Activated T-helper 1 cell treated with anti-CD3 and anti-CD28 coated beads, Interleukin-2, amount 50 U/mL, for 16 hours (primary cell): ENCODE measurements at regions not wholly inside any gene's neighbourhood (a gene's known extent, or its start where the extent isn't known, plus 50 kb on each side); places are given as distances from the start of the nearest gene placed in this dataset.

Experiments used
- DNase-seq, 2 donors: peaks; one replicate each; pipeline ENCODE4 v3.0.0-alpha.2; 2020; ENCODE audit warnings: low read depth in 1 of 2, low spot score in 1 of 2

DNA sequence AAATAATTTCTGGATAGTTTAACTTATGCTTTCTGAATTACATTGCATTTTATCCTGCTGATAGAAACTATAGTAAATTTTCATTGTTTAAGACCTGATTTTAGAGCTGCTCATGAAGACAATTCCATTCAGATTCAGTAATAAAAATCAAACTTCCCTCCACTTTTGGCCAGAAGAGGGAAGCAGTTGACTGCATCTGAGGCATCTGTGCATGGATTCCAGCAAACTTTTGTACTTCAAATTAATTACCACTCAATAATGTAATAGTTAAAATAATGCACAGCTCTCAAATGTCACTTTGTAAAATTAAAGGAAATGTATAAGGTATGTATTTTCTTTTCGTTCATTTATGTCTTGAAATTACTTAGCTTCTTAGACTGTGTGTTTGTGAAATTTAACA, 64.2 kb upstream of the SLC35B3 start:
- no peak for DNase-seq

DNA sequence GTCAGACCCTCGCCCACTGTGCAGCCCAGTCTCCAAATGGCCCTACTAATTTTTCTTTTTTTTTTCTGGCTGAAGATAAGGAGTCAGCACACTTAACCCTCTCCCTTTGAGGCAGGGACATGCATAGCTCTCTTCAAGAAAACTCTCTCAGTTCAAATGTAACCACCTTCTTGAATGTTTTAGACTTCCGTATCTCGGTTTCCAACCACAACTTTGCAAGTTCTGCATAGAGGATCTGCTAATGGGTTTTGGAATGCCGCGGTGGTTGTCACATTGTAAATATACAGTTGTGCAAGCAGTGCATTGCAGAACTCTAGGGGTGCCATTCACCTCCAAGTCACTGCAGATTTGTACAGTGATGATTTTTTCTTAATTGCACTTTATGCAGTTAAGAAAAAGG, 59.4 kb upstream of the SLC35B3 start:
- no peak for DNase-seq

DNA sequence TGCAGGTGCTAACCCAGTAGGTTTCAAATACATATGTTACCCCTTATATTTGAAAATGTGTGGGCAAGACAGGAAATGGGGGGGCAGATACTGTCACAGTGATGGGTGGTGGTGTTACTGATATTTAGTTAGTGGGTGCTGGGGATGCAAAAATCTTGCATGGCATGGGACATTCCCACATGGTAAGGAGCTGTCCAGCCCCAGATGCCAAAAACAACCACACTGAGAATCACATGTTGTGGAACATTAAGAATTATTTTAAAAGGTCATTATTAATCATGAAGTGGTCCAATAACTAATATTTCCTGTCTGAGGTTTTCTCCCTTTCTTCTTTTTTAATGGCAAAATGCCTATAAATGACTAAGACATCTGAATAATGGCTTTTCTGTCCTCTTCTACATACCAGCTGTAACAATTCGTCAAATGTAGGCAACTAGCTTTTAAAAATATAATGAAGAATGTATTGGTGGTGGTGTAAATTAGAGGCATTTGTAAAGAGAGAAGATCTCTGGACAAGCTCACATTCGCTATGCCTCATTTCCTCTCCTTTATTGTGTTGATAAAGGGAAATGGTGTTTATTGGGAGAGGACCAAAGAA, 57.3 kb upstream of the SLC35B3 start:
- DNase-seq, result no peak
